ENCODE measurements at regions not wholly inside any gene's neighbourhood (a gene's known extent, or its start where the extent isn't known, plus 50 kb on each side); places are given as distances from the start of the nearest gene placed in this dataset.

DNA sequence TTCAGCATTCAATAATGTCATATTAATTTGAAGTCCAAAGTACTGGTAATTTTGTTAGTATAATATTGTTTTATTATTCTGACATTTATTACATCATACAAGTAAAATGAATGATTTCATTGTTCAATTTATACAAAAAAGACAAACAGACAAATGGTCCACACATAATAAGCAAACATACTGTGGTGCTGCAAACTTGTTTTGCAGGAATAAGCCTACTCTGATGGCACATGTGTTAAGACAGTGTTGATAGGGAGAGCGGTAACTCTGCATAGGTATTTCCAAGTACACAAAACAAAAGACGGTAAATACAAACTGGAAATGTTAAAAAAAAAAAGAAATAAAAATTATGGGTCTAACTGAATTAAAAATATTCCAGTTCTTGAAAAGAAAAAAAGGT, 59.7 kb upstream of the DPYD start:
- no peaks in the 10 kb centered on the region for H3K27me3 ChIP-seq (ENCODE audit: control insufficient read depth, insufficient read depth, low read length)
- H3K36me3 ChIP-seq (replicated peaks; ENCODE audit: control insufficient read depth, insufficient read depth, low read length) = no peaks in the 10 kb centered on the region
- no peak for DNase-seq
- H3K4me3 ChIP-seq (ENCODE audit: insufficient read depth, low read depth, low read length) = no peak overlapping the region

DNA sequence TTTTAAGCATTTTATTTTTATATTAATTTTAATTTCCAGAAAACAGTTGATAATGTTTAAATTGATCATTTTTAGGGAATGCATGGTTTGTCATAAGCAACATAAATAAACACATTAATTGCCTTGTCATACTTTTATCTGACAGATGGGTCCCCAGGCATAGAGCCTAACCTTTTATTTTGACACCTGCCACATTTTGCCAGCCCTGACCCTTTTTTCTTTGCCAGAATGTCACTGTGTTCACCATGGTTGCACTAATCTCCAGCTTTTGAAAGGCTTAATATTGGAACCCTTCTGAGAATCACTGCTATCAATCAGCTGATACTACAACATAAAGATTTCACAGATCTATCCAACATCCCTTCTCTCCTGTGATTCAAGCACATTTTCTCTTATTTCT, 56.0 kb upstream of the DPYD start:
- Histone ChIP-seq H3K27me3 (ENCODE audit: control insufficient read depth, insufficient read depth, low read length) (no peaks in the 10 kb centered on the region), H3K36me3 (replicated peaks; ENCODE audit: control insufficient read depth, insufficient read depth, low read length) (no peaks in the 10 kb centered on the region), H3K4me3 (ENCODE audit: insufficient read depth, low read depth, low read length) (no peak overlapping the region)
- DNase-seq = no peak
